ENCODE measurements at regions not wholly inside any gene's neighbourhood (a gene's known extent, or its start where the extent isn't known, plus 50 kb on each side); places are given as distances from the start of the nearest gene placed in this dataset.

GRCh38 chr6:15948930-15949900 lies 179.7 kb upstream of the MYLIP start:
- no peak overlapping the region for H3K4me2 ChIP-seq (ENCODE audit: low read length)
- H2AFZ ChIP-seq (ENCODE audit: low read depth, low read length) = no peak overlapping the region

GRCh38 chr6:15947923-15948322 lies 181.0 kb upstream of the MYLIP start:
- Histone ChIP-seq H3K27ac (ENCODE audit: low read length) (no peak overlapping the region), H4K20me1 (ENCODE audit: insufficient read depth, low read length) (no peaks in the 10 kb centered on the region), H3K4me3 (ENCODE audit: low read length) (no peak overlapping the region), H3K9ac (ENCODE audit: low read length) (no peak overlapping the region), H3K4me2 (ENCODE audit: low read length) (no peak overlapping the region), H3K4me1 (ENCODE audit: low read length) (peaks cover 44% of the 10 kb centered on the region), H3K9me3 (ENCODE audit: insufficient read depth, low read length) (no peaks in the 10 kb centered on the region), H3K79me2 (ENCODE audit: low read length) (no peaks in the 10 kb centered on the region), H3K36me3 (replicated peaks; ENCODE audit: low read depth, low read length) (no peaks in the 10 kb centered on the region), H3K27me3 (ENCODE audit: low read depth, low read length) (no peaks in the 10 kb centered on the region), H2AFZ (ENCODE audit: low read depth, low read length) (no peak overlapping the region)
- no peak for TF ChIP-seq EZH2phosphoT487 (IDR thresholded peaks at IDR 0.05; ENCODE audit: low read depth)
- no peak for TF ChIP-seq CTCF (IDR thresholded peaks at IDR 0.05; ENCODE audit: low read depth, low read length)

More at GRCh38 chr6:15948930-15949900, 179.7 kb upstream of the MYLIP start:
- no peak for TF ChIP-seq CTCF (IDR thresholded peaks at IDR 0.05; ENCODE audit: low read depth, low read length)
- no peak for TF ChIP-seq EZH2phosphoT487 (IDR thresholded peaks at IDR 0.05; ENCODE audit: low read depth)
- H3K9me3 ChIP-seq (ENCODE audit: insufficient read depth, low read length) = no peaks in the 10 kb centered on the region
- no peaks in the 10 kb centered on the region for H3K36me3 ChIP-seq (replicated peaks; ENCODE audit: low read depth, low read length)
- no peak overlapping the region for H3K4me3 ChIP-seq (ENCODE audit: low read length)
- peaks cover 47% of the 10 kb centered on the region for H3K4me1 ChIP-seq (ENCODE audit: low read length)
- H3K27me3 ChIP-seq (ENCODE audit: low read depth, low read length) = no peaks in the 10 kb centered on the region
- H3K79me2 ChIP-seq (ENCODE audit: low read length) = no peaks in the 10 kb centered on the region
- no peak overlapping the region for H3K9ac ChIP-seq (ENCODE audit: low read length)
- H3K27ac ChIP-seq (ENCODE audit: low read length) = no peak overlapping the region
- H4K20me1 ChIP-seq (ENCODE audit: insufficient read depth, low read length) = no peaks in the 10 kb centered on the region

- no peaks in the 10 kb centered on the region for H3K27me3 ChIP-seq (ENCODE audit: low read depth, low read length)
- no peaks in the 10 kb centered on the region for H3K79me2 ChIP-seq (ENCODE audit: low read length)
- no peaks in the 10 kb centered on the region for H4K20me1 ChIP-seq (ENCODE audit: insufficient read depth, low read length)
- no peak overlapping the region for H3K27ac ChIP-seq (ENCODE audit: low read length)
- H2AFZ ChIP-seq (ENCODE audit: low read depth, low read length) = no peak overlapping the region
- TF ChIP-seq CTCF (IDR thresholded peaks at IDR 0.05; ENCODE audit: low read depth, low read length) (no peak), EZH2phosphoT487 (IDR thresholded peaks at IDR 0.05; ENCODE audit: low read depth) (no peak)
- H3K9ac ChIP-seq (ENCODE audit: low read length) = no peak overlapping the region
- H3K4me2 ChIP-seq (ENCODE audit: low read length) = no peak overlapping the region
- H3K4me3 ChIP-seq (ENCODE audit: low read length) = no peak overlapping the region
- H3K36me3 ChIP-seq (replicated peaks; ENCODE audit: low read depth, low read length) = no peaks in the 10 kb centered on the region
- no peaks in the 10 kb centered on the region for H3K9me3 ChIP-seq (ENCODE audit: insufficient read depth, low read length)
- H3K4me1 ChIP-seq (ENCODE audit: low read length) = peaks cover 42% of the 10 kb centered on the region
Measured at GRCh38 chr6:15947436-15947835, 181.4 kb upstream of the MYLIP start.

- Histone ChIP-seq H3K36me3 (replicated peaks; ENCODE audit: low read depth, low read length) (no peaks in the 10 kb centered on the region), H3K79me2 (ENCODE audit: low read length) (no peaks in the 10 kb centered on the region), H3K4me2 (ENCODE audit: low read length) (no peak overlapping the region), H3K9me3 (ENCODE audit: insufficient read depth, low read length) (no peaks in the 10 kb centered on the region), H3K27me3 (ENCODE audit: low read depth, low read length) (no peaks in the 10 kb centered on the region), H3K9ac (ENCODE audit: low read length) (no peak overlapping the region), H4K20me1 (ENCODE audit: insufficient read depth, low read length) (no peaks in the 10 kb centered on the region), H2AFZ (ENCODE audit: low read depth, low read length) (no peak overlapping the region), H3K4me1 (ENCODE audit: low read length) (peaks cover 36% of the 10 kb centered on the region), H3K4me3 (ENCODE audit: low read length) (no peak overlapping the region), H3K27ac (ENCODE audit: low read length) (no peak overlapping the region)
- TF ChIP-seq EZH2phosphoT487 (IDR thresholded peaks at IDR 0.05; ENCODE audit: low read depth) = no peak
- TF ChIP-seq CTCF (IDR thresholded peaks at IDR 0.05; ENCODE audit: low read depth, low read length) = no peak
Measured at GRCh38 chr6:15946701-15947385, 182.0 kb upstream of the MYLIP start.
